PFSK-1 (cell line): ENCODE measurements at regions not wholly inside any gene's neighbourhood (a gene's known extent, or its start where the extent isn't known, plus 50 kb on each side); places are given as distances from the start of the nearest gene placed in this dataset.

ENCODE experiments used
- FOXP2 ChIP-seq: optimal IDR thresholded peaks from 2 replicates; pipeline ENCODE3; 2011; ENCODE audit warnings: borderline replicate concordance, control low read depth, inconsistent platforms; ENCODE audit not compliant: insufficient read depth; ENCODE audit errors: extremely low read length, extremely low read depth
- POLR2AphosphoS5 ChIP-seq: IDR thresholded peaks from 2 replicates; pipeline ENCODE4 v1.6.1; 2012; ENCODE audit warnings: low read depth, mild to moderate bottlenecking, control low read depth, low read length, moderate library complexity
- REST ChIP-seq, 2 experiments: IDR thresholded peaks; 2 replicates each; pipeline versions ENCODE4 v1.6.1 to v1.8.0; 2011 to 2012; ENCODE audit warnings: low read depth in 2 of 2, low read length in 2 of 2, control low read depth in 1 of 2, inconsistent platforms in 1 of 2, mild to moderate bottlenecking in 1 of 2, moderate library complexity in 1 of 2; ENCODE audit not compliant: insufficient read depth in 1 of 2
- SIN3A ChIP-seq: IDR thresholded peaks from 2 replicates; pipeline ENCODE4 v1.6.1; 2012; ENCODE audit warnings: mild to moderate bottlenecking, low read length, moderate library complexity, borderline replicate concordance; ENCODE audit not compliant: insufficient read depth
- TAF1 ChIP-seq: IDR thresholded peaks from 2 replicates; pipeline ENCODE4 v1.6.1; 2012; ENCODE audit warnings: low read length, control low read depth, borderline replicate concordance; ENCODE audit not compliant: insufficient read depth

DNA sequence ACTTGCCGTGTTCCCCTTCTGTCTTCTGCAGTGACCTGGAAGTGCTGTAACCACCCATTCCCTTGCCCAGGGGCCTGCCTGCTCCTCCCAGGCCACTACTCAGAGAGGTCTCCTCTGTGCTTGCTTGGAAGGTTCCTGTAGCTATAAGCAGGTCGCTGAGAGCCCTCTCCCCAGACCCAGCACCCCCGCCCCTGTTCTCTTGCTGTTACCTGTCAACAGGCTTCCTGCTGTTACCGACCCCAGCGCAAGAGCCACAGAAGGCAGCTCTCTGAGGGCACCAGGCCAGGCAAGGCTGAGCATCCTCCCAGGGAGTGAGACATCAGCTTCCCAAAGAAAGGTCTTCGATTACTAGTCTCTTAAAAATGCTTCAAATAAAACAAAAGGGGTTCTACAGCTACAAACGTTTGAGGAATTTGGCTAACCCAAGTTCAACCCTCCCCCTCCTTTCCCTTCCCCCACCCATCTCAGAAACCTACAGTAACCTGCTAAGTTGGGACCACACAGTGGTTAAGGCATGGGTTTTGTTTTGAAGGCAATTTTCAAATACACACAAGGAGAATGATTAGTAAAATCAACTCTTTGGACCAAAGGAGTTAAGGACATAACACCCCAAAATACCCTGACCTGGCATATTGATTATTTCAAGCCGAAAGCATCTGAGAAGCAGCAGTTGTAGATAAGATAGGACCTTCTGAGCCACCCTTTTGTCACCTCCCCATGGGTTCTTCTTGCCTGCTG is 74.9 kb upstream of the MFGE8 start:
- TF ChIP-seq TAF1, result no peak
- TF ChIP-seq FOXP2, result no peak
- TF ChIP-seq POLR2AphosphoS5, result no peak
- TF ChIP-seq REST (IDR thresholded peaks at IDR 0.05; ENCODE audit: insufficient read depth in 1 of 2, low read depth in 2 of 2, low read length in 2 of 2), result no peak
- no peak for TF ChIP-seq SIN3A

GRCh38 chr15:88989578-88989977 is 76.4 kb upstream of the MFGE8 start:
- TF ChIP-seq TAF1 (no peak), POLR2AphosphoS5 (no peak)

DNA sequence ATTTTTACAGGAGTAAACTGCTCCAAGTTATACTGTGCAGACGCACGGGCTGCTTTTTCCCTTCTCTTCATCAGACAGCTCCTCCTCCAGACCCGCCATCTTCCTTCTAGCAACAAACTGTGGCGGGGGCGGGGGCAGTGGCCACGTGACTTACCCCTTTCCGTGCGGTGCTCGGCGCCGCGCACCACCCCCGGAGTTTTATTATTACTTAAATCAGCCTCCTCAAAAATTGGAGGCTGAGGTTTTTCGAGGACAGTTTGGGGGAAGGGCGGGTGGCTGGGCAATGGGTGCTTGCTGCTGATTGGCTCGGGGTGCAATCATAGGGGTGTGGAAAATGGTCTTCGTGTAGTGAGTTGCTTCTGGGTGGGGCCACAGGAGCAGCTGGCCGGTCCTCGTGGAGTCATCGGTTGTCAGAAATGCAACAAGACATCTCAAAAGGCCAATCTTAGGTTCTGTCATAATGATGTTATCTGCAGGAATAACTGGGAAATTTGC is 77.1 kb upstream of the MFGE8 start:
- TF ChIP-seq FOXP2 (no peak), TAF1 (no peak), POLR2AphosphoS5 (no peak), SIN3A (no peak), REST (IDR thresholded peaks at IDR 0.05; ENCODE audit: insufficient read depth in 1 of 2, low read depth in 2 of 2, low read length in 2 of 2) (no peak)

- TF ChIP-seq FOXP2 (no peak), POLR2AphosphoS5 (no peak)
These were observed 79.0 kb upstream of the MFGE8 start for GRCh38 chr15:88992216-88992615.

GRCh38 chr15:88992912-88993376 is 79.8 kb upstream of the MFGE8 start:
- TF ChIP-seq REST (IDR thresholded peaks at IDR 0.05; ENCODE audit: insufficient read depth in 1 of 2, low read depth in 2 of 2, low read length in 2 of 2) (no peak), FOXP2 (no peak), TAF1 (no peak), SIN3A (no peak), POLR2AphosphoS5 (no peak)

- TF ChIP-seq POLR2AphosphoS5 (no peak), FOXP2 (no peak), SIN3A (no peak), TAF1 (no peak), REST (IDR thresholded peaks at IDR 0.05; ENCODE audit: insufficient read depth in 1 of 2, low read depth in 2 of 2, low read length in 2 of 2) (no peak)
These were observed 80.5 kb upstream of the MFGE8 start for GRCh38 chr15:88993662-88994061.
